HepG2 (cell line): ENCODE measurements at regions not wholly inside any gene's neighbourhood (a gene's known extent, or its start where the extent isn't known, plus 50 kb on each side); places are given as distances from the start of the nearest gene placed in this dataset.

Experiments used
- ELF3 ChIP-seq: IDR thresholded peaks from 2 replicates; pipeline ENCODE4 v1.6.1; 2016; ENCODE audit warnings: missing genetic modification reagents, missing compliant biosample characterization
- ELF4 ChIP-seq: sonication (generic); formaldehyde crosslinking; IDR thresholded peaks from 2 replicates; pipeline ENCODE4 v1.5.0; 2020; ENCODE audit warnings: missing genetic modification reagents, mild to moderate bottlenecking, moderate library complexity, borderline replicate concordance
- GABPB1 ChIP-seq: IDR thresholded peaks from 2 replicates; pipeline ENCODE4 v1.6.1; 2016; ENCODE audit warnings: mild to moderate bottlenecking, missing genetic modification reagents, moderate library complexity, missing compliant biosample characterization
- HNRNPK ChIP-seq: fragments of 200-400 bp; formaldehyde crosslinking; IDR thresholded peaks from 2 replicates; pipeline ENCODE4 v1.6.1; 2018; ENCODE audit warnings: low read length, low read depth, moderate library complexity, mild to moderate bottlenecking; ENCODE audit not compliant: poor library complexity, severe bottlenecking
- NR0B2 ChIP-seq: sonication (generic); formaldehyde crosslinking; IDR thresholded peaks from 2 replicates; pipeline ENCODE4 v1.4.0; 2020; ENCODE audit warnings: mild to moderate bottlenecking, missing genetic modification reagents
- PRDM4 ChIP-seq: sonication (generic); formaldehyde crosslinking; IDR thresholded peaks from 2 replicates; pipeline ENCODE4 v1.9.0; 2021; ENCODE audit warnings: missing genetic modification reagents, borderline replicate concordance
- PTBP1 ChIP-seq: fragments of 200-400 bp; formaldehyde crosslinking; IDR thresholded peaks from 2 replicates; pipeline ENCODE4 v1.6.1; 2018; ENCODE audit warnings: low read length, low read depth; ENCODE audit not compliant: poor library complexity, severe bottlenecking
- SRF ChIP-seq: IDR thresholded peaks from 2 replicates; pipeline ENCODE4 v1.6.1; 2011; ENCODE audit warnings: mild to moderate bottlenecking, low read depth, low read length, moderate library complexity
- THAP8 ChIP-seq: sonication (generic); formaldehyde crosslinking; IDR thresholded peaks from 2 replicates; pipeline ENCODE4 v1.5.1; 2020; ENCODE audit warnings: missing genetic modification reagents, mild to moderate bottlenecking, borderline replicate concordance
- ZBTB39 ChIP-seq: sonication (generic); formaldehyde crosslinking; IDR thresholded peaks from 2 replicates; pipeline ENCODE4 v1.5.0; 2020; ENCODE audit warnings: missing genetic modification reagents
- ZFX ChIP-seq: sonication (generic); formaldehyde crosslinking; IDR thresholded peaks from 2 replicates; pipeline ENCODE4 v1.4.0; 2020; ENCODE audit warnings: mild to moderate bottlenecking, low read depth, missing genetic modification reagents, moderate library complexity
- ZNF160 ChIP-seq: sonication (generic); formaldehyde crosslinking; IDR thresholded peaks from 2 replicates; pipeline ENCODE4 v1.8.0; 2022; ENCODE audit warnings: mild to moderate bottlenecking, inconsistent platforms, missing genetic modification reagents
- ZNF660 ChIP-seq: sonication (generic); formaldehyde crosslinking; IDR thresholded peaks from 2 replicates; pipeline ENCODE4 v1.5.1; 2020; ENCODE audit warnings: mild to moderate bottlenecking, low read depth, missing genetic modification reagents, borderline replicate concordance
- ZNF687 ChIP-seq: sonication (generic); formaldehyde crosslinking; IDR thresholded peaks from 2 replicates; pipeline ENCODE4 v1.5.1; 2020; ENCODE audit warnings: mild to moderate bottlenecking, missing genetic modification reagents, moderate library complexity
- ZSCAN25 ChIP-seq: sonication (generic); formaldehyde crosslinking; IDR thresholded peaks from 2 replicates; pipeline ENCODE4 v1.8.0; 2022; ENCODE audit warnings: mild to moderate bottlenecking, missing genetic modification reagents

GRCh38 chrX:39948582-39948981 is 149.2 kb downstream of the BCOR start (continued):
- TF ChIP-seq PRDM4 (CRISPR knock-in tag) (no peak), HNRNPK (no peak), PTBP1 (no peak), ZNF687 (CRISPR knock-in tag) (peak; percentile 31), SRF (no peak), ZNF160 (no peak), ELF4 (CRISPR knock-in tag) (no peak), NR0B2 (CRISPR knock-in tag) (no peak), THAP8 (CRISPR knock-in tag) (no peak), ZFX (CRISPR knock-in tag) (0 out of 2 replicates have a peak, but pooled peaks have one; percentile 22), GABPB1 (CRISPR knock-in tag) (peak; percentile 22; the same call in 1 of the 2 replicates), ZNF660 (CRISPR knock-in tag) (no peak), ZSCAN25 (CRISPR knock-in tag) (0 out of 2 replicates have a peak, but pooled peaks have one; percentile 42), ELF3 (no peak), ZBTB39 (no peak)
